WTC11 (cell line): ENCODE measurements at regions not wholly inside any gene's neighbourhood (a gene's known extent, or its start where the extent isn't known, plus 50 kb on each side); places are given as distances from the start of the nearest gene placed in this dataset.

Experiments used
- E2F5 ChIP-seq: sonication (generic); formaldehyde crosslinking; IDR thresholded peaks from 2 replicates; pipeline ENCODE4 v1.8.1; 2022; ENCODE audit warnings: mild to moderate bottlenecking, moderate library complexity, missing genetic modification reagents
- ELF4 ChIP-seq: sonication (generic); formaldehyde crosslinking; IDR thresholded peaks from 2 replicates; pipeline ENCODE4 v1.8.1; 2022; ENCODE audit warnings: low read depth, mild to moderate bottlenecking, moderate library complexity, missing genetic modification reagents
- NR2C2 ChIP-seq: sonication (generic); formaldehyde crosslinking; IDR thresholded peaks from 2 replicates; pipeline ENCODE4 v1.8.0; 2022; ENCODE audit warnings: mild to moderate bottlenecking, missing genetic modification reagents
- SP1 ChIP-seq: sonication (generic); formaldehyde crosslinking; conservative IDR thresholded peaks from 2 replicates; pipeline ENCODE4 v1.8.1; 2022; ENCODE audit warnings: missing genetic modification reagents
- TP53 ChIP-seq: sonication (generic); formaldehyde crosslinking; IDR thresholded peaks from 2 replicates; pipeline ENCODE4 v1.8.1; 2023; ENCODE audit warnings: mild to moderate bottlenecking, missing genetic modification reagents
- TF ChIP-seq, protein P1 (sequence below): fragments of 200-600 bp; IDR thresholded peaks from 2 replicates; pipeline ENCODE4 v1.8.0; 2022; ENCODE audit warnings: antibody characterized with exemption
- TF ChIP-seq, protein P2 (sequence below): sonication (generic); formaldehyde crosslinking; IDR thresholded peaks from 2 replicates; pipeline ENCODE4 v1.8.1; 2023; ENCODE audit warnings: mild to moderate bottlenecking, missing genetic modification reagents, moderate library complexity
- TF ChIP-seq, protein P3 (sequence below): sonication (generic); formaldehyde crosslinking; IDR thresholded peaks from 2 replicates; pipeline ENCODE4 v1.8.1; 2023; ENCODE audit warnings: mild to moderate bottlenecking, missing genetic modification reagents
- TF ChIP-seq, protein P4 (sequence below): sonication (generic); formaldehyde crosslinking; IDR thresholded peaks from 2 replicates; pipeline ENCODE4 v1.8.1; 2022; ENCODE audit warnings: low read depth, missing genetic modification reagents, borderline replicate concordance

DNA sequence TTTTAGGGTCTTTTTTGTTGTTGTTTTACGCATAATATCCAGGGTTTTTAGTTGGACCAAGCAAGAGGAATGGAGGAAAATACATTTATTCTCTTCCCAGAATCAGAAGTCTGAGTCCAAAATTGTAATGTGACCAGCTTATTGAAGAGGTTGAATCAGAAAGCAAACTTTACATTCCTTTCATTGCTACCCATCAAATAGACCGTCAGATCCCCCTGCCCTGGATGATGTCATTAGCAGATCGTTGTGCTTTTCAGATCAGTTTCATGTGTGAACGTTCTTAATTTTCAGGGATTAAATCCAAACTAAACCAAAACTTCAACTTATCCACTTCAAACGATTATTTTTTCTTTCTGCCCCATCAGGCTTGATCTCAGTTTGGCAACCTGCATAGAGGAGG is 85.7 kb upstream of the NGF start:
- TF ChIP-seq, protein P1, sequence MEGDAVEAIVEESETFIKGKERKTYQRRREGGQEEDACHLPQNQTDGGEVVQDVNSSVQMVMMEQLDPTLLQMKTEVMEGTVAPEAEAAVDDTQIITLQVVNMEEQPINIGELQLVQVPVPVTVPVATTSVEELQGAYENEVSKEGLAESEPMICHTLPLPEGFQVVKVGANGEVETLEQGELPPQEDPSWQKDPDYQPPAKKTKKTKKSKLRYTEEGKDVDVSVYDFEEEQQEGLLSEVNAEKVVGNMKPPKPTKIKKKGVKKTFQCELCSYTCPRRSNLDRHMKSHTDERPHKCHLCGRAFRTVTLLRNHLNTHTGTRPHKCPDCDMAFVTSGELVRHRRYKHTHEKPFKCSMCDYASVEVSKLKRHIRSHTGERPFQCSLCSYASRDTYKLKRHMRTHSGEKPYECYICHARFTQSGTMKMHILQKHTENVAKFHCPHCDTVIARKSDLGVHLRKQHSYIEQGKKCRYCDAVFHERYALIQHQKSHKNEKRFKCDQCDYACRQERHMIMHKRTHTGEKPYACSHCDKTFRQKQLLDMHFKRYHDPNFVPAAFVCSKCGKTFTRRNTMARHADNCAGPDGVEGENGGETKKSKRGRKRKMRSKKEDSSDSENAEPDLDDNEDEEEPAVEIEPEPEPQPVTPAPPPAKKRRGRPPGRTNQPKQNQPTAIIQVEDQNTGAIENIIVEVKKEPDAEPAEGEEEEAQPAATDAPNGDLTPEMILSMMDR, result no peak
- TF ChIP-seq, protein P2, sequence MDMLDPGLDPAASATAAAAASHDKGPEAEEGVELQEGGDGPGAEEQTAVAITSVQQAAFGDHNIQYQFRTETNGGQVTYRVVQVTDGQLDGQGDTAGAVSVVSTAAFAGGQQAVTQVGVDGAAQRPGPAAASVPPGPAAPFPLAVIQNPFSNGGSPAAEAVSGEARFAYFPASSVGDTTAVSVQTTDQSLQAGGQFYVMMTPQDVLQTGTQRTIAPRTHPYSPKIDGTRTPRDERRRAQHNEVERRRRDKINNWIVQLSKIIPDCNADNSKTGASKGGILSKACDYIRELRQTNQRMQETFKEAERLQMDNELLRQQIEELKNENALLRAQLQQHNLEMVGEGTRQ, result no peak
- TF ChIP-seq NR2C2 (CRISPR knock-in tag) (no peak), ELF4 (CRISPR knock-in tag) (no peak), SP1 (no peak), TP53 (CRISPR knock-in tag) (no peak), E2F5 (CRISPR knock-in tag) (no peak)
- TF ChIP-seq, protein P3, sequence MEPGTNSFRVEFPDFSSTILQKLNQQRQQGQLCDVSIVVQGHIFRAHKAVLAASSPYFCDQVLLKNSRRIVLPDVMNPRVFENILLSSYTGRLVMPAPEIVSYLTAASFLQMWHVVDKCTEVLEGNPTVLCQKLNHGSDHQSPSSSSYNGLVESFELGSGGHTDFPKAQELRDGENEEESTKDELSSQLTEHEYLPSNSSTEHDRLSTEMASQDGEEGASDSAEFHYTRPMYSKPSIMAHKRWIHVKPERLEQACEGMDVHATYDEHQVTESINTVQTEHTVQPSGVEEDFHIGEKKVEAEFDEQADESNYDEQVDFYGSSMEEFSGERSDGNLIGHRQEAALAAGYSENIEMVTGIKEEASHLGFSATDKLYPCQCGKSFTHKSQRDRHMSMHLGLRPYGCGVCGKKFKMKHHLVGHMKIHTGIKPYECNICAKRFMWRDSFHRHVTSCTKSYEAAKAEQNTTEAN, result no peak
- TF ChIP-seq, protein P4, sequence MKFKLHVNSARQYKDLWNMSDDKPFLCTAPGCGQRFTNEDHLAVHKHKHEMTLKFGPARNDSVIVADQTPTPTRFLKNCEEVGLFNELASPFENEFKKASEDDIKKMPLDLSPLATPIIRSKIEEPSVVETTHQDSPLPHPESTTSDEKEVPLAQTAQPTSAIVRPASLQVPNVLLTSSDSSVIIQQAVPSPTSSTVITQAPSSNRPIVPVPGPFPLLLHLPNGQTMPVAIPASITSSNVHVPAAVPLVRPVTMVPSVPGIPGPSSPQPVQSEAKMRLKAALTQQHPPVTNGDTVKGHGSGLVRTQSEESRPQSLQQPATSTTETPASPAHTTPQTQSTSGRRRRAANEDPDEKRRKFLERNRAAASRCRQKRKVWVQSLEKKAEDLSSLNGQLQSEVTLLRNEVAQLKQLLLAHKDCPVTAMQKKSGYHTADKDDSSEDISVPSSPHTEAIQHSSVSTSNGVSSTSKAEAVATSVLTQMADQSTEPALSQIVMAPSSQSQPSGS (CRISPR knock-in tag), result no peak
